ENCODE measurements at regions not wholly inside any gene's neighbourhood (a gene's known extent, or its start where the extent isn't known, plus 50 kb on each side); places are given as distances from the start of the nearest gene placed in this dataset.

GRCh38 chr10:125291836-125292235 is 131.5 kb upstream of the CTBP2 start:
- Histone ChIP-seq H3K9me2 (ENCODE audit: insufficient read depth) (no peaks in the 10 kb centered on the region), H3K27me3 (ENCODE audit: insufficient read depth, low read length) (no peaks in the 10 kb centered on the region), H2AFZ (ENCODE audit: low read depth, low read length, poor library complexity, severe bottlenecking) (no peak overlapping the region), H3K4me3 (replicated peaks in 1 of 2; ENCODE audit: low read depth in 1 of 2, low read length in 2 of 2) (no peak overlapping the region), H4K20me1 (ENCODE audit: insufficient read depth) (no peaks in the 10 kb centered on the region), H3K36me3 (ENCODE audit: control insufficient read depth in 1 of 2, insufficient read depth in 2 of 2, low read length in 2 of 2) (no peaks in the 10 kb centered on the region), H3K9ac (ENCODE audit: low read length) (no peak overlapping the region), H3K4me1 (ENCODE audit: control insufficient read depth in 1 of 2, insufficient read depth in 2 of 2, low read length in 2 of 2) (peaks cover 0 to 5% of the 10 kb centered on the region in 2 experiments; a peak in 1 of 4 replicates), H3K27ac (ENCODE audit: low read depth, low read length) (no peak overlapping the region), H3K79me2 (ENCODE audit: insufficient read depth, low read length) (no peaks in the 10 kb centered on the region), H3K9me3 (ENCODE audit: control insufficient read depth in 1 of 2, insufficient read depth in 1 of 2, low read depth in 1 of 2, low read length in 2 of 2) (no peaks in the 10 kb centered on the region), H3K4me2 (ENCODE audit: low read length) (no peak overlapping the region)
- intact Hi-C loops (cut with micrococcal nuclease), result no loop called here
- BruUV-seq (replicated peaks), result no TSS peak
- no peak for TF ChIP-seq EZH2phosphoT487 (IDR thresholded peaks at IDR 0.05; ENCODE audit: borderline replicate concordance)
- no peak for TF ChIP-seq CBX3 (IDR thresholded peaks at IDR 0.05; ENCODE audit: low read depth)
- TF ChIP-seq POLR2AphosphoS5 (IDR thresholded peaks at IDR 0.05; ENCODE audit: low read depth, low read length), result no peak
- no peak for TF ChIP-seq ZNF274 (IDR thresholded peaks at IDR 0.05; ENCODE audit: low read depth, low read length)
- TF ChIP-seq ZFX (IDR thresholded peaks at IDR 0.05), result no peak
- no peak for TF ChIP-seq ATF3 (IDR thresholded peaks at IDR 0.05)
- TF ChIP-seq POLR2A (IDR thresholded peaks at IDR 0.05; ENCODE audit: borderline replicate concordance, extremely low read depth, insufficient read depth, insufficient read length), result no peak
- TF ChIP-seq JUND (IDR thresholded peaks at IDR 0.05), result no peak
- no peak for TF ChIP-seq ZBTB33 (IDR thresholded peaks at IDR 0.05; ENCODE audit: extremely low read depth, insufficient replicate concordance, low read length)
- no peak for TF ChIP-seq YY1 (IDR thresholded peaks at IDR 0.05; ENCODE audit: extremely low read depth, insufficient replicate concordance, low read depth, low read length)
- no peak for TF ChIP-seq TCF7L2 (IDR thresholded peaks at IDR 0.05; ENCODE audit: borderline replicate concordance, extremely low read depth, insufficient read depth, insufficient read length)
- TF ChIP-seq, protein P1, sequence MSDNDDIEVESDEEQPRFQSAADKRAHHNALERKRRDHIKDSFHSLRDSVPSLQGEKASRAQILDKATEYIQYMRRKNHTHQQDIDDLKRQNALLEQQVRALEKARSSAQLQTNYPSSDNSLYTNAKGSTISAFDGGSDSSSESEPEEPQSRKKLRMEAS (IDR thresholded peaks at IDR 0.05), result no peak
- TF ChIP-seq, protein P2, sequence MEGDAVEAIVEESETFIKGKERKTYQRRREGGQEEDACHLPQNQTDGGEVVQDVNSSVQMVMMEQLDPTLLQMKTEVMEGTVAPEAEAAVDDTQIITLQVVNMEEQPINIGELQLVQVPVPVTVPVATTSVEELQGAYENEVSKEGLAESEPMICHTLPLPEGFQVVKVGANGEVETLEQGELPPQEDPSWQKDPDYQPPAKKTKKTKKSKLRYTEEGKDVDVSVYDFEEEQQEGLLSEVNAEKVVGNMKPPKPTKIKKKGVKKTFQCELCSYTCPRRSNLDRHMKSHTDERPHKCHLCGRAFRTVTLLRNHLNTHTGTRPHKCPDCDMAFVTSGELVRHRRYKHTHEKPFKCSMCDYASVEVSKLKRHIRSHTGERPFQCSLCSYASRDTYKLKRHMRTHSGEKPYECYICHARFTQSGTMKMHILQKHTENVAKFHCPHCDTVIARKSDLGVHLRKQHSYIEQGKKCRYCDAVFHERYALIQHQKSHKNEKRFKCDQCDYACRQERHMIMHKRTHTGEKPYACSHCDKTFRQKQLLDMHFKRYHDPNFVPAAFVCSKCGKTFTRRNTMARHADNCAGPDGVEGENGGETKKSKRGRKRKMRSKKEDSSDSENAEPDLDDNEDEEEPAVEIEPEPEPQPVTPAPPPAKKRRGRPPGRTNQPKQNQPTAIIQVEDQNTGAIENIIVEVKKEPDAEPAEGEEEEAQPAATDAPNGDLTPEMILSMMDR (IDR thresholded peaks at IDR 0.05 in 2 of 3, conservative IDR thresholded peaks at IDR 0.05 in 1 of 3; ENCODE audit: borderline replicate concordance in 1 of 3, insufficient read depth in 1 of 3, low read depth in 2 of 3, low read length in 2 of 3), result no peak
- no peak for TF ChIP-seq EZH2 (IDR thresholded peaks at IDR 0.05)
- TF ChIP-seq FOSL1 (IDR thresholded peaks at IDR 0.05; ENCODE audit: low read depth), result no peak
- TF ChIP-seq ELF1 (IDR thresholded peaks at IDR 0.05; ENCODE audit: borderline replicate concordance, low read depth), result no peak
- TF ChIP-seq SP1 (IDR thresholded peaks at IDR 0.05; ENCODE audit: low read depth), result no peak
- RAD21 ChIA-PET (ENCODE audit: low non-redundant PET in 1 of 2, low total read pairs in 2 of 2, uncharacterized antibody in 2 of 2, unreplicated experiment in 2 of 2), result no interaction called here
- CTCF ChIA-PET, result no interaction called here
- POLR2A ChIA-PET, result no interaction called here
- ATAC-seq (no peak), DNase-seq (ENCODE audit: low read depth, low spot score) (no peak)

Measured in HCT116 (cell line).